ENCODE measurements at regions not wholly inside any gene's neighbourhood (a gene's known extent, or its start where the extent isn't known, plus 50 kb on each side); places are given as distances from the start of the nearest gene placed in this dataset.

GRCh38 chr2:236748801-236749200 lies 179.2 kb downstream of the ACKR3 start:
- DNase-seq: peak in 1 of 2 experiments; percentile 40

- no peak for DNase-seq
Measured at GRCh38 chr2:236749346-236749745, 179.7 kb downstream of the ACKR3 start.

DNA sequence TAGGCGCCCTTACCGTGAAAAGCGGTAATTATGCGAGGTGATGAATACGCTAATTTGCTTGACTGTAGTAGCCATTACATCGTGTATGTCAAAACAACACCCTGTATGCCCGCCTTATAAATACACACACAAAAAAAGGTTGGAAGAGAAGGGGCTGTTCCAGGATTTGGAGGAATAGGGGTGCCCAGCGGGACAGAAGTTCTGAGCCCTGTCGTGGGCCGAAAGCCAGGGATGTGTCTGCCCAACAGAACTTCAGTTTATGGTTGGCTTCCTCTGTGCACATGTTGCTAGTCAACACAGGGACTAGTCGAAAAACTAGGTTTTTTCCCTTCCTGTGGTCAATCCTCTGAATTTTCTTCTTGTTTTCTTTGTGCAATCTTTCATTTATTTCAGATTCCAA lies 182.5 kb downstream of the ACKR3 start:
- DNase-seq: no peak

DNA sequence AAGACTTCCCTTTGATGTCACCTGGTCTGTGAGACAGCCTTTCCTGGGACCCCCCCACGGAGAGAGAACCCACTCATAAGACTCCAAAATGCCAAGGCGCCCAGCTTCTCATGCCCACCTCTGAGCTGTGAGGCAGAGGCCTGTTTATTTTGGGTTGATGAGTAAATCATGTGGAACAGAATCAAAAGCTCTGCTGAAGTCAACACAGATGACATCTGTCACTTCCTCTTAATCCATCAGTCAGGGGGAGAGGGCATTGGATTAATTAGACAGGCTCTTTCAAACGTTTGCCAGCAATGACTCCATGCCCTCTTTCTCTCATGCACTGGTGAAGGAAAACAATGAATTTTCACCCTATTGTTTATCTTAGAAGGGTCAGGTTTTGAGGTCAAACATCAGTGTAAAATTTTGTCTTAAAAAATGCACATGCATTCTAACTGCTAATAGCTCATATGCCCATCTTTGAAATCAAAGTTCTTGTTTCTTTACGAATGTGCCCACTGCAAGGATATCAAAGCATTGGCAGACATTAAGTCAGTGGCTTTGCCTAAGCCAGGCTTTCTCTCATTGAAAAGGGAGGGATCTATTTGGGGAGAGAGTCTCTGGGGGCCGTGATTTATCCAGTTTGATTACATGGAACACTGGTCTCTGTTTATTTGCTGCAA lies 184.1 kb downstream of the ACKR3 start:
- DNase-seq: no peak

GRCh38 chr2:236754271-236754944 lies 184.8 kb downstream of the ACKR3 start:
- no peak for DNase-seq

- DNase-seq: no peak
Measured at GRCh38 chr2:236755278-236755840, 185.7 kb downstream of the ACKR3 start.

DNA sequence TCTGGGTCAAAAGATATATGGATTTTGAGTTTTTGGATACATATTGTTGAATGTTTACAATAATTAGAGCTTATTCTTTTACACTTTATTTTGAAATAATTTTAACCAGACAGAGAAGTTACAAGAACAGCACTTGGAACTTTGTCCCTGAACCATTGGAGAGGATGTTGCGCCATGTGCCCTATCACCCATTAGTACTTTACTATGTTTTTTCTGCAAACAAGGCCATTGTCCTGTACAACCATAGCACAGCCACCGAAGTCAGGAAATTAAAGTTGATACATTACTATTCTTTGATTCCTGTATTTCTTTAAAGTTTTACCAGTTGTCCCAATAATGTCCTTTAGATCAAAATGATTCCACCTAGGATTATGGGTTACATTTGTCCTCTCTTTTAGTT lies 188.8 kb downstream of the ACKR3 start:
- DNase-seq: no peak

DNA sequence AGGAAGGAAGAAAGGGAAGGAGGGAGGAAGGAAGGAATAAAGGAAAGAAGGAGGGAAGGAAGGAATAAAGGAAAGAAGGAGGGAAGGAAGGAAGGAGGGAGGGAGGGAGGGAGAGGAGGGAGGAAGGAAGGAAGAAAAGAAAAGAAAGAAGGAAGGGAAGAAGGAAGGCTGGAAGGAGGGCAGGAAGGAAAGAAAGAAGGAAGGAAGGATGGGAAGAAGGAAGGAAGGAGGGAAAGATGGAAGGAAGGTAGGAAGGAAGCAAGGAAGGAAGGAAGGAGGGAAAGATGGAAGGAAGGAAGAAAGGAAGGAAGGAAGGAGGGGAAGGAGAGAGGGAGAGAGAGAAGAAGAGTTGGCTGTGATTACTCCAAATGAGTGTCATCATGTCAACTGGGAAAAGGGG lies 190.6 kb downstream of the ACKR3 start:
- DNase-seq: no peak

DNA sequence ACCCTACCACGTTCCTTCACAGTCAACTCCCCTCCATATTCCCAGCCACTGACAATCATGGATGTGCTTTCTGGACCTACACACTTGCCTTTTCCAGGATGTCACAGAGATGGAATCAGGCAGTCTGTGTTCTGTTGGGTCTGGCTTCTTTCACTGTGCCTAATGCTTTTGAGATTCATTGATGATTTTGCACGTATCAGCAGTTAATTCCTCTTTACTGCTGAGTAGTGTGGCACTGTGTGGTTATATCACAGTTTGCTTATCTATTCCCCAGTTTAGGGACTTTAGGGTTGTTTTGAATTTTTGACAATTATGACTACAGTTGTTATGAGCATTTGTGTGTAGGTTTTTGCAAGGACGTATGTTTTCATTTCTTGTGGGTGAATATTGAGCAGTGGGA lies 191.7 kb downstream of the ACKR3 start:
- no peak for DNase-seq

- no peak for DNase-seq
Measured at GRCh38 chr2:236762628-236763027, 193.0 kb downstream of the ACKR3 start.

GRCh38 chr2:236763857-236764256 lies 194.2 kb downstream of the ACKR3 start:
- DNase-seq: no peak

DNA sequence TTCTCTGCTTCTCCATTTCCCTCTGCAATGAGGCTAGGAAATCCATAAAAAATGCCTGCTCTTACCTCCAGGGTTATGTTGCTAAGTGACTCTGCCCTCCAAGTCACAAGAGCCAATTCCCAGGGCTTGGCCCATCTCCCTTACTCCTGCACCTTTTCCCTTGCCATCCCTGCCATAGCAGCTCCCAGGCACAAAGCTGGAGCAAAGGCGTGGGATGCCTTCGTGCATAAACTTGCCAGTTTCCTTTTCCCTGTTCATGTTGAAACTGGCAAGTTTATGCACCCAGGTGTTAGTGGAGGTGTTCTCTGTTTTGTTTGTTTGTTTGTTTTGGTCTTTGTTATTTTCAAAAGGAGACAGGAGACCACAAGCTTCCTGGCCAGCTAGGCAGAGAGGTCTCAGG lies 195.1 kb downstream of the ACKR3 start:
- DNase-seq: no peak

DNA sequence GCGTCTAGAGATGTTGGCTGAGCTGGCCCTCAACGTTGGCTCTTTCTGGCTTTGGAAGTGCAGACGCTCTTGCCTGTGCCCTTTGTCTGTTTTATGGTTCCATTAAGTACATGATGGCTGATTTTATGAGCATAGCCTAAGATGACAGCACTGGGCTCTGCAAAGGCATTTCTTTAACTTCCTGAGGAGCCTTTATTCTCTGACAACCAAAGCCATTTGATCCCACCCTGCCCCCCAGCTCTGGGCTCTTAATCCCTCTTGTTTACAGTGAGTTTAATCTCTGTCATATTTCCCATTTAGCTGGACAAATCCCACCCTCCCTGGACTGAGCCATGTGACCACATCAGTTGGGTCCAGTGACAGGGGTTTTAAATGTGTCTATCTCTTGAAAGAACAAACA lies 195.9 kb downstream of the ACKR3 start:
- no peak for DNase-seq

- no peak for DNase-seq
Measured at GRCh38 chr2:236766850-236767249, 197.2 kb downstream of the ACKR3 start.

- no peak for DNase-seq
Measured at GRCh38 chr2:236767941-236768340, 198.3 kb downstream of the ACKR3 start.

GRCh38 chr2:236768393-236769140 lies 198.9 kb downstream of the ACKR3 start:
- no peak for DNase-seq

GRCh38 chr2:236769981-236770671 lies 200.5 kb downstream of the ACKR3 start:
- no peak for DNase-seq

DNA sequence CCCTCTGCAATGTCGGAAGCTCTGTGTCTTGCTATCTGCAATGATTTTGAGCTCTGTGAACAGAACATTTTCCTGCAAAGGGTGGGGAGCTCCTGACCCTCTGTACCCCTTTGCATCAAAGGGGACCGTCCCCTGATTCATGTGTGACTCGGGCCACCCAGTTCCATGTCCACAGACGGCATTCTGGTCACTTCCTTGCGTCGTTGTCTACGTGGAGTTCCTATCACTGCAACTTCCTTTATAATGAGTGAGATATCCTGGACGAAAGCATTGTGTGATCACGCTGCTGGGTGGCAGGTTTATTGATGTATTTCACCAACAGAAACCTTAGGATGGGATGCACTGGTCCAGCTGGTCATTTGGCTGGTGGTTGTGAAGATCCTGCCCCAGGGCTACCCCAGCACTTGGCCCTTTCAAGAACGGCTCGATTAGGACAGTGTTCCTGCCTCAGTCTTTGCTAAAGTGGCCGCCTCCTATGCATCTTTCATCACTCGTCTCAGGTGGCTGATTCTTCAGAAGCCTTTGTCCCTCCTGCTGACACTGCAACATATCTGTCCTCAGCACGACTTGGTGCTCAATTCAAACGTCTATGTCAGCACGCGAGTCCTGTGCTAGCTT lies 202.7 kb downstream of the ACKR3 start:
- no peak for DNase-seq

GRCh38 chr2:236773206-236773605 lies 203.6 kb downstream of the ACKR3 start:
- no peak for DNase-seq

DNA sequence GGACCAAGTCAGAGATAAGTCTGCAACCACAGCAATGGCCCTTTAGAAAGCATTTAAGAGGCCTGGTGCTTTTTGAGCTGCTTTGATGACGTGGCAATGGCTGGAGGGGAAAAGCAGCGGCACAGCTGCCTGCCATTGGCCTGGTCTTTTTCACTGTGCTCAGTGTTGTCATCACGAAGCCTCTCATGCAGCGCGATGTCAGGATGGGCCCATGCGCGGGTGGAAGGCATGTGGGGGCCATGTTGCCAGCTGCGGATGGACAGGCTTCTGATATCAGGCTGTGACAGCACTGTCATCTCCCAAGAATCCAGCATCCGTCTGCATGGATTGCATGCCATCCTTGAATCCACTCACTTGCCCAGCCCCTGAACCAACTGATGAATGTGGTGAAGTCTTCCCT lies 204.5 kb downstream of the ACKR3 start:
- DNase-seq: no peak

DNA sequence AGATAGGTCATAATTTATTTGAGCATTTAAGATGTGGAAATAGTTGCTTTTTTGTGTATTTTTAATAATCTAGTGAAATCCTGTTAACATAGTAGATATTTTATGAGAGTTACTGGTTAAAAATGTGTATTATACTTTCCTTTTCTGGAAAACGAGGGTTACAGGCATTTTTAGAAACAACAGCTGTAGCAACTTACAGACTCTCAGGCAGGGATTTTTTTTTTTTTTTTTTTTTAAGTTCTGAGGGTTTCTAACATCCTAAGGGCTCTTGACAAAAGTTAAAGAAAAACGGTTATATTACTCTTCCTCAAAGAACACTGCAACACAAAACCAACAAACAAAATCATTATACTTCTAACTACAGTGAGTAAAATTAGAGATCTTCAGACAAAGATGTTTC lies 205.9 kb downstream of the ACKR3 start:
- no peak for DNase-seq

GRCh38 chr2:236776206-236776605 lies 206.6 kb downstream of the ACKR3 start:
- DNase-seq: no peak

Measured in NCI-H526 (cell line).